MM.1S (cell line): ENCODE measurements at regions not wholly inside any gene's neighbourhood (a gene's known extent, or its start where the extent isn't known, plus 50 kb on each side); places are given as distances from the start of the nearest gene placed in this dataset.

Source experiments
- EZH2phosphoT487 ChIP-seq: fragments of 300-600 bp; sonication (generic); IDR thresholded peaks from 2 replicates; pipeline ENCODE4 v1.6.1; 2018; ENCODE audit warnings: antibody characterized with exemption, low read length
- TF ChIP-seq, protein P1 (sequence below): fragments of 300-600 bp; sonication (generic); IDR thresholded peaks from 2 replicates; pipeline ENCODE4 v1.5.1; 2016; ENCODE audit warnings: antibody characterized with exemption, low read length, mixed read lengths

DNA sequence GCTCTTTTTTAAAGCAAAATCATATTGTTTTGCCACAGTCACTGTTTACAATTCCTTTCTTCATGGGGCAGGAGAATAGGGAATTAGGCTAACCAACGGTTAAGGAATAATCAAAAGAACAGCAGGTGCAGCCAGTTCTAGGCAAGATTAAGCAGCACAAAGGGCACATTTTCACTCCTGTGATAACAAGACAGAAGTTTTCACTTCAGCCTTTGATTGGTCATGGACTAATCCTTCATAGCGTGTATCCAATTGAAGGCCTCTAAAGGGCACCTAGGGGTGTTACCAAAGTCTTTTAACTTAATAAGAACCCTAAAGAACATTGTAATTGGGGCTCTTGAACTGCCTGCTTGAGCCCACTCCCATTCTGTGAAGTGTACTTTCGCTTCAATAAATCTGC lies 206.9 kb upstream of the AMIGO2 start:
- TF ChIP-seq, protein P1, sequence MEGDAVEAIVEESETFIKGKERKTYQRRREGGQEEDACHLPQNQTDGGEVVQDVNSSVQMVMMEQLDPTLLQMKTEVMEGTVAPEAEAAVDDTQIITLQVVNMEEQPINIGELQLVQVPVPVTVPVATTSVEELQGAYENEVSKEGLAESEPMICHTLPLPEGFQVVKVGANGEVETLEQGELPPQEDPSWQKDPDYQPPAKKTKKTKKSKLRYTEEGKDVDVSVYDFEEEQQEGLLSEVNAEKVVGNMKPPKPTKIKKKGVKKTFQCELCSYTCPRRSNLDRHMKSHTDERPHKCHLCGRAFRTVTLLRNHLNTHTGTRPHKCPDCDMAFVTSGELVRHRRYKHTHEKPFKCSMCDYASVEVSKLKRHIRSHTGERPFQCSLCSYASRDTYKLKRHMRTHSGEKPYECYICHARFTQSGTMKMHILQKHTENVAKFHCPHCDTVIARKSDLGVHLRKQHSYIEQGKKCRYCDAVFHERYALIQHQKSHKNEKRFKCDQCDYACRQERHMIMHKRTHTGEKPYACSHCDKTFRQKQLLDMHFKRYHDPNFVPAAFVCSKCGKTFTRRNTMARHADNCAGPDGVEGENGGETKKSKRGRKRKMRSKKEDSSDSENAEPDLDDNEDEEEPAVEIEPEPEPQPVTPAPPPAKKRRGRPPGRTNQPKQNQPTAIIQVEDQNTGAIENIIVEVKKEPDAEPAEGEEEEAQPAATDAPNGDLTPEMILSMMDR = no peak
- TF ChIP-seq EZH2phosphoT487 = no peak
